ACC112 (cell line): ENCODE measurements at regions not wholly inside any gene's neighbourhood (a gene's known extent, or its start where the extent isn't known, plus 50 kb on each side); places are given as distances from the start of the nearest gene placed in this dataset.

Experiments
- H2AFZ ChIP-seq: fragments of 200-600 bp; sonication (generic); one replicate; pipeline ENCODE4 v1.6.0; 2017; ENCODE audit warnings: antibody characterized with exemption, low read length; ENCODE audit not compliant: unreplicated experiment
- H3K27ac ChIP-seq: fragments of 200-600 bp; sonication (generic); 2 replicates; pipeline ENCODE4 v1.5.1; 2014; ENCODE audit warnings: low read depth, mild to moderate bottlenecking, antibody characterized with exemption, low read length, moderate library complexity
- H3K27me3 ChIP-seq: fragments of 200-600 bp; sonication (generic); 2 replicates; pipeline ENCODE4 v1.6.1; 2014; ENCODE audit warnings: mild to moderate bottlenecking, antibody characterized with exemption, low read length, moderate library complexity, mixed read lengths; ENCODE audit not compliant: insufficient read depth
- H3K36me3 ChIP-seq: fragments of 200-600 bp; sonication (generic); 2 replicates; pipeline ENCODE4 v1.6.1; 2016; ENCODE audit warnings: mild to moderate bottlenecking, antibody characterized with exemption, low read length, moderate library complexity, mixed read lengths; ENCODE audit not compliant: insufficient read depth
- H3K4me1 ChIP-seq: fragments of 200-600 bp; sonication (generic); one replicate; pipeline ENCODE4 v1.6.1; 2016; ENCODE audit warnings: low read length, mixed read lengths; ENCODE audit not compliant: insufficient read depth, unreplicated experiment, control insufficient read depth
- H3K4me3 ChIP-seq: fragments of 200-600 bp; sonication (generic); 2 replicates; pipeline ENCODE4 v1.5.1; 2014; ENCODE audit warnings: mild to moderate bottlenecking, low read depth, low read length
- H3K79me2 ChIP-seq: fragments of 200-600 bp; sonication (generic); one replicate; pipeline ENCODE4 v1.6.0; 2016; ENCODE audit warnings: low read length; ENCODE audit not compliant: control insufficient read depth, unreplicated experiment, insufficient read depth

DNA sequence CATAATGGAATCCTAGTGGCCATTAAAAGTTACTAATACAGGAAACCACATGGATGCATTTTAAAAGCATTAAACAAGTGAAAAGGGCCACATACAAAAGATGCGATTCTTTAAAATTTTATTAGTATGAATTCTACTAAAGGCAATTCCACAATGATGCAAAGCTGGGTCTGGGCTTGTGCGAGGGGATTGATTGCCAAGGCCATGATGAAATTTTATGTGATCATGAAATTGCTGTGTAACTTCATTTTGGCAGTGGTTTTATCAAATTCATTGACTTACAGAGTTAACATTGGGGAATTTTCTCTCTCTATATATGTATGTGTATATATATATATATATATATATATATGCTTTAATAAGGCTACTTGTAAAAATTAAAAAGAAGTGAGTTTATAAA, 1142.5 kb upstream of the IGFBP7 start:
- no peak overlapping the region for H2AFZ ChIP-seq
- H3K4me1 ChIP-seq, result no peaks in the 10 kb centered on the region
- no peaks in the 10 kb centered on the region for H3K27me3 ChIP-seq
- no peaks in the 10 kb centered on the region for H3K36me3 ChIP-seq
- H3K79me2 ChIP-seq, result no peaks in the 10 kb centered on the region
- H3K27ac ChIP-seq, result no peak overlapping the region
- no peak overlapping the region for H3K4me3 ChIP-seq

DNA sequence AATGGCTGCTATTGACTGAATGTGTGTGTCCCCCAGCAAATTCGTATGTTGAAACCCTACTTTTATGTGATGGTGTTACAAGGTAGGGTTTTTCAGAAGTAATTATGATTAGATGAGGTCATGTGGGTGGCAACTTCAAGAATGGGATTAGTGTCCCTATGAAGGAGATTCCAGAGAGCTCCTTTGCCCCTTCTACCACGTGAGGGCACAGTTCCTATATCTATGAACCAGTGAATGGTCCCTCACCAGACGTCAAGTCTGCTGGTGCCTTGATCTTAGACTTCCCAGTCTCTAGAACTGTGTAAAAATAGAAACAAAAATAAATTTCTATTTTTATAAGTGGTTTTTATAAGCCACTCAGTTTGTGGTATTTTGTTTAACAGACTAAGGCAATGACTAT, 1137.6 kb upstream of the IGFBP7 start:
- Histone ChIP-seq H3K4me3 (no peak overlapping the region), H2AFZ (no peak overlapping the region), H3K79me2 (no peaks in the 10 kb centered on the region), H3K4me1 (no peaks in the 10 kb centered on the region), H3K27ac (no peak overlapping the region), H3K27me3 (no peaks in the 10 kb centered on the region), H3K36me3 (no peaks in the 10 kb centered on the region)

DNA sequence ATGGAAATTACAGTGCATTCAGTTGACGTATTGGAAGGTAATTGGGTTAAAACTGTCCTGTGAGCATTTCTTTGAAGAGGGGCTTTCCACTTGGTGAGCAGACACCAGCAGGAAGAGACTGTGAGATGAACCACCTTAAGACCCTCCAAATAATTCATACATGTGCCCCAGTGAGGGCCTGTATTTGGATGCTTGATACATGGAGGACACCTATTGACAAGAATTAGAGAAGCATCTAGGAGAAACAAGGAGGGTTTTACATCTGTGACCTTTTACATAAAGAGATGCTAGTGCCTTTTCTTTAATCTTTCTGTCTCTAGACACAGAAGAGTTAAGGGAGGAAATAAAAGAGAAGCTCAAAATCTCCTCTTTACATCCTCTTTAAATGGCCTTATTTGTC, 1115.3 kb upstream of the IGFBP7 start:
- Histone ChIP-seq H3K4me1 (no peaks in the 10 kb centered on the region), H3K27ac (no peak overlapping the region), H3K79me2 (no peaks in the 10 kb centered on the region), H3K36me3 (no peaks in the 10 kb centered on the region), H3K4me3 (no peak overlapping the region), H2AFZ (no peak overlapping the region), H3K27me3 (no peaks in the 10 kb centered on the region)

DNA sequence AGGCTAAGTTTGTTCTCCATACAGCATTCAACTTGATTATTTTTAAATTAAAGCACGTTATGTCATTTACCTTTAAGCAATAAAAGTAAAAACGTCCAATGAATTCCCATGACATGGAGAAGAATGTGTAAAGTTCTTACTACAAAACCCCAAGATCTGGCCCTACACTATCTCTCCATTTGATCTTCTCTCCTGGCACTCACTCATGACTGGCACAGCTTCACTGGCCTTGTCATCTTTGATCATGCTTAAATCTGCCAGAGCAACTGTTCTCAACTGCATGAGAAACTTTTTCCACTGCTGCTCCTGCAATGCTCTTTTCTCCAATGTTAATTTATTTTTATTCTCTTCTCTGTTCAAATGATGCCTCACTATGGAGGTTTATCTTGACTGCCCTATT, 1109.0 kb upstream of the IGFBP7 start:
- no peaks in the 10 kb centered on the region for H3K36me3 ChIP-seq
- H3K27me3 ChIP-seq, result no peaks in the 10 kb centered on the region
- no peak overlapping the region for H3K4me3 ChIP-seq
- no peak overlapping the region for H2AFZ ChIP-seq
- H3K79me2 ChIP-seq, result no peaks in the 10 kb centered on the region
- H3K27ac ChIP-seq, result no peak overlapping the region
- H3K4me1 ChIP-seq, result no peaks in the 10 kb centered on the region

DNA sequence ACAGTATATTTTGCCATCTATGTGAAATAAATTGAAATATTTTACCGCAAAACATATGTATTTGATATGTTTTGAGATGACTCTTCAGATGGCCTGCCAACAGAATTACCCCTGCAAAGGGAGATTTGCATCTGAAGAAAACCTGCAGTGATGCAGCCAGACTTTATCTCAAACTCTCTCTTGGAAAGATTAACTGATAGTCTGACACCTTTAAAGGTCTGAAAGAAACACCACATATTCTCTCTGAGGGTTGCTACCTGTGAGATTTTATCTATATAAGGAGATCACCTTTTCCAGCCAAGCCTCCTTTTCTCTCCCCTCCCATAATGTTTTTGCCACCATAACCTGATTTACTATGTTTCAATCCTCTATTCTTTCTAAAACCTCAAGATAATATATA, 1106.3 kb upstream of the IGFBP7 start:
- Histone ChIP-seq H3K27ac (no peak overlapping the region), H3K79me2 (no peaks in the 10 kb centered on the region), H3K4me1 (no peaks in the 10 kb centered on the region), H3K36me3 (no peaks in the 10 kb centered on the region), H3K4me3 (no peak overlapping the region), H3K27me3 (no peaks in the 10 kb centered on the region), H2AFZ (no peak overlapping the region)

DNA sequence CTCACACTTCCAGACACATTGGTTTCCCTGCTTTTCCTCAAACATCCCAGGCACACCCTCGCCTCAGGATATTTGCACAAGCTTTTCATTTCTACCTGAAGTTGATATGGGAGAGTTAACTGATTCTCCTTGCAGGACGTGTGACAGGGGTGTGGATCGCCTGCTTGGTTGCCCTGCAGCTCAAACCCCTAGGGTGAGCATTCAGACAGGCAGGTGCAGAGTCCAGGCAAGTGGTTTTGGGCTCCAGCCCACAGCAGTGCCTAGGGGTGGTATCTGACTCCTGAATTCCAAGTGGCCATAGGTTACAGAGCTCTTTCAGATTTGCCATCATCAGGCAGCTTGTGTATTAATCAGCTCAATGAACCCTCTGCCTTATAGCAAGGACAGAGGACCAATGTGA, 1104.2 kb upstream of the IGFBP7 start:
- no peak overlapping the region for H3K4me3 ChIP-seq
- H3K36me3 ChIP-seq, result no peaks in the 10 kb centered on the region
- no peaks in the 10 kb centered on the region for H3K79me2 ChIP-seq
- no peak overlapping the region for H3K27ac ChIP-seq
- H3K27me3 ChIP-seq, result no peaks in the 10 kb centered on the region
- H2AFZ ChIP-seq, result no peak overlapping the region
- no peaks in the 10 kb centered on the region for H3K4me1 ChIP-seq

DNA sequence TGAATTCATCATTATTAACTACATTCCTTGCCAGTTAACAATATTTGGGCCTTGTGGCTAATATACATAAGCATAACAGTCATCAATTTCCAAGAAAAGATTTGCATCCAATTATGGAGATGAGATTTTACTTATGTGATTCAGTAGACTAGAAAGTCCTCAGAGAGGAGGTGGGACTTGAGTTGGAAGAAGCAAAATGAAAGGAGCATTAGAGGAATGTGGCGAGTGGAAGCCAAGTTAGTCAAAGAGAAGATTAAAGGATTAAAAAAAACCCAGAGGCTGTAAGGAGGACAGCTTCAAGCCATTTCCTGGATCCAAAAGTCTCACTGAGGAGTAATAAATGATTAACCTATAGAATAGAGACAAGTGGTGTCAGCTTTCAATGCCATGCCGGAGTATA, 1099.4 kb upstream of the IGFBP7 start:
- H3K79me2 ChIP-seq, result no peaks in the 10 kb centered on the region
- H3K4me1 ChIP-seq, result no peaks in the 10 kb centered on the region
- no peak overlapping the region for H2AFZ ChIP-seq
- no peaks in the 10 kb centered on the region for H3K36me3 ChIP-seq
- H3K4me3 ChIP-seq, result no peak overlapping the region
- no peak overlapping the region for H3K27ac ChIP-seq
- H3K27me3 ChIP-seq, result no peaks in the 10 kb centered on the region

DNA sequence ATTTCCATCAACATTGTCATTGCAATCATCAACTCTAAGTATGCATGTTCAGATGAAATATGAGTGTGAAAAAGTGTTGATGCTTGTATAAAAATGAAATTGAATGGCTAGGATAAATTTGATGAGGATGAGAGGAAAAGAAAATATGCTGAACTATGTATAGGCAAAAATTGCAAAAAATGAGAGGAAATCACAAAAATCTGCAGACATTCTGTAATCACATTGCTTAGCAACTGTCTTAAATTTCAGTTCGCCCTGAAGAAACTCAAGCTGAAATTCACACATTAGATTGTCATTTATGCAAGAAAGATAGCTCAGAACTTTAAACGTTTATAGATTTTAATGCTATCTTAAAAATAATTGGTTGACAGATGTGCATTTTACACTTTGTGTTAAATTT, 1098.8 kb upstream of the IGFBP7 start:
- Histone ChIP-seq H3K36me3 (no peaks in the 10 kb centered on the region), H3K4me1 (no peaks in the 10 kb centered on the region), H3K4me3 (no peak overlapping the region)

DNA sequence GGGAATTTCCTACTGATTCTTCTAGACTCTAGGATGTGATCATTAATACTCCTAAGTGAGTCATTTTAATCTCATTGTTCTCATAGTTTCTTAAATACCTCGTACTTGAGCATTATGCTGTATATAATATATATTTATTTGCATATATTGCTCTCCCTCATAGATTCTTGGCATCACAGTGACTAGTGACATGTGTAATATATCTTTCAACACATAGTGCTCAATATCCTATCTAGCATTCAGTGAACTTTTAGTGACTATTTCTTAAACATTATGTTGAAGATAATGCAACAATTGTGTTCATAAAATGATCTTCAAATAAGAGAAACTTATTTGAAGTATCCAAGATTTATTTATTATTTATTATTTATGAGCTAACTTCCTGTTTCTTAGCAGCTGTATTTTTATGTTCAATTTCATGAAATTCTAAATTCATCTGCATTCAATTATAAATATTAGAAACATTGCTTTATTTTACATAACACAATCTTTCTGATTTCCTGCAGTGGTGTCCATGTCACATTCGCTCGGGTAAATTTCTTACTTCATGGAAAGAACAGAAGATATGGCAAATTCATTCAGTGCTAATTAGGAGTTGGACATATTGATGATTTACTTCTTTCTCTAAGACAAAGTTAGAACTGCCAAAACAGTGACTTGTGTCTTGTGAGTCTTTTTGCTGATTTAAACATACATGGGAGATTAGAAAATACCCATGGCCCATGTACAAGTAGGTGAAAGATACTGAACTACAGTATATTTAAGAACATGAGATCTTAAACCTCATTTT, 1095.5 kb upstream of the IGFBP7 start:
- no peaks in the 10 kb centered on the region for H3K36me3 ChIP-seq
- H3K27me3 ChIP-seq, result no peaks in the 10 kb centered on the region
- no peaks in the 10 kb centered on the region for H3K79me2 ChIP-seq
- no peak overlapping the region for H3K4me3 ChIP-seq
- no peaks in the 10 kb centered on the region for H3K4me1 ChIP-seq
- H2AFZ ChIP-seq, result no peak overlapping the region
- H3K27ac ChIP-seq, result no peak overlapping the region

More for the DNA sequence above, 1098.8 kb upstream of the IGFBP7 start:
- Histone ChIP-seq H3K27me3 (no peaks in the 10 kb centered on the region), H3K79me2 (no peaks in the 10 kb centered on the region), H2AFZ (no peak overlapping the region), H3K27ac (no peak overlapping the region)

DNA sequence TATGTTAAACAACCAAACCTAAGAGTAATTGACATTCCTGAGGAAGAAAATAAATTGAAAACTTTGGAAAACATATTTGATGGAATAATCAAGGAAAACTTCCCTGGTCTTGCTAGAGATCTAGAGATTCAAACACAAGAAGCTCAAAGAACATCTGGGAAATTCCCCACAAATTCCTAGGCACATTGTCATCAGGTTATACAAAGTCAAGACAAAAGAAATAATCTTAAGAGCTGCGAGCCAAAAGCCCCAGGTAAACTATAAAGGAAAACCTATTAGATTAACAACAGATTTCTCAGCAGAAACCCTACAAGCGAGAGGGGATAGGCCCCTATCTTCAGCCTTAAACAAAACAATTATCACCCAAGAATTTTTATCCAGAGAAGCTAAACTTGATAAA, 1082.0 kb upstream of the IGFBP7 start:
- Histone ChIP-seq H3K27ac (no peak overlapping the region), H3K4me1 (no peaks in the 10 kb centered on the region), H3K27me3 (no peaks in the 10 kb centered on the region), H3K36me3 (no peaks in the 10 kb centered on the region), H2AFZ (no peak overlapping the region), H3K4me3 (no peak overlapping the region), H3K79me2 (no peaks in the 10 kb centered on the region)

DNA sequence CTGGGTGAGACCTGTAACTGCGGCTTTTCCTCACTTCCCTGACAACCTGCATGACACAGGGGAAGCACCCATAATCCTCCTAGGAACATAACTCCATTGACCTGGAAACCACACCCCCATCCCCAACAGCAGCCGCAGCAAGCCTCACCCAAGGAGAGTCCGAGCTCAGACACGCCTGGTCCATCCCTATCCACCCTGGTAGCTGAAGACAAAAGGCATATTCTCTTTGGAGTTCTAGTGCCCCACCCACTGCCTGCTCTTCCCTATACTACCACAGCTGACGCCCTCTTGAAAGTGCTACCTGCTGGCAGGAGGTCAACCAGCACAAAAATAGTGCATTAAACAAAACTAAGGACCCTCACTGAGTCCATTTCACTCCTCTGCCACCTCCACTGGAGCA, 1080.9 kb upstream of the IGFBP7 start:
- Histone ChIP-seq H3K4me1 (no peaks in the 10 kb centered on the region), H3K27me3 (no peaks in the 10 kb centered on the region), H2AFZ (no peak overlapping the region), H3K79me2 (no peaks in the 10 kb centered on the region), H3K27ac (no peak overlapping the region), H3K36me3 (no peaks in the 10 kb centered on the region), H3K4me3 (no peak overlapping the region)
